Thyroid gland (tissue), 4 donors: ENCODE measurements at regions not wholly inside any gene's neighbourhood (a gene's known extent, or its start where the extent isn't known, plus 50 kb on each side); places are given as distances from the start of the nearest gene placed in this dataset.

ENCODE experiments used
- DNase-seq, 2 donors: peaks; one replicate each; pipeline ENCODE4 v3.0.0-alpha.2; 2019
- H3K27ac ChIP-seq, 3 donors: fragments of 200-600 bp; sonication (generic); 1 replicate in 2 of 3; 2 replicates in 1 of 3; pipeline ENCODE4 v1.5.1; 2016 to 2019; ENCODE audit warnings: mild to moderate bottlenecking in 1 of 3, moderate library complexity in 1 of 3
- H3K27me3 ChIP-seq: fragments of 200-600 bp; sonication (generic); one replicate; pipeline ENCODE4 v1.5.1; 2019
- H3K36me3 ChIP-seq, 2 donors: fragments of 200-600 bp; sonication (generic); one replicate each; pipeline ENCODE4 v1.5.1; 2016 to 2019
- H3K4me1 ChIP-seq, 2 donors: fragments of 200-600 bp; sonication (generic); one replicate each; pipeline ENCODE4 v1.5.1; 2017 to 2019
- H3K4me3 ChIP-seq, 3 donors: fragments of 200-600 bp; sonication (generic); replicated peaks in 1 of 3; 1 replicate in 2 of 3; 2 replicates in 1 of 3; pipeline ENCODE4 v1.5.1; 2016; ENCODE audit warnings: mild to moderate bottlenecking in 1 of 3
- H3K9me3 ChIP-seq: fragments of 200-600 bp; sonication (generic); one replicate; pipeline ENCODE4 v1.5.1; 2017
- CTCF ChIP-seq, 6 experiments: fragments of 200-600 bp in 3 of 6; fragments of 450-650 bp in 3 of 6; sonication (generic) in 3 of 6; IDR thresholded peaks; one replicate each; pipeline ENCODE4 v1.5.1; 2016 to 2019; ENCODE audit warnings: antibody characterized with exemption in 6 of 6, mild to moderate bottlenecking in 2 of 6, inconsistent platforms in 1 of 6, moderate library complexity in 1 of 6
- POLR2A ChIP-seq, 2 donors: fragments of 450-650 bp; IDR thresholded peaks; one replicate each; pipeline ENCODE4 v1.6.1; 2017; ENCODE audit warnings: antibody characterized with exemption in 2 of 2, mild to moderate bottlenecking in 2 of 2, moderate library complexity in 1 of 2
- WGBS, 2 donors: methylation state at CpG; one replicate each; pipeline ENCODE4 v1.1.5; 2017; 5-methylcytosine and 5-hydroxymethylcytosine counted together
- intact Hi-C: fragments of 100-400 bp; cut with DNase I; formaldehyde crosslinking; loops from one replicate; pipeline ENCODE4 v1.15.1; 2023

- H3K36me3 ChIP-seq: no peaks in the 10 kb centered on the region
- no peak overlapping the region for H3K27ac ChIP-seq
- H3K9me3 ChIP-seq: no peaks in the 10 kb centered on the region
- TF ChIP-seq POLR2A (IDR thresholded peaks at IDR 0.05) (no peak), CTCF (IDR thresholded peaks at IDR 0.05) (no peak)
- intact Hi-C loops: no loop called here
- no peak for DNase-seq
- H3K4me1 ChIP-seq: no peaks in the 10 kb centered on the region
- no peaks in the 10 kb centered on the region for H3K27me3 ChIP-seq
- 90 to 100% methylated on average over 1 of the region's 1 CpG for WGBS, 2 donors
- H3K4me3 ChIP-seq: no peak overlapping the region
These were observed 695.7 kb upstream of the FAT3 start for GRCh38 chr11:91528965-91529364.

GRCh38 chr11:91527380-91528030 is 697.1 kb upstream of the FAT3 start:
- Histone ChIP-seq H3K27me3 (no peaks in the 10 kb centered on the region), H3K9me3 (no peaks in the 10 kb centered on the region), H3K36me3 (no peaks in the 10 kb centered on the region), H3K27ac (no peak overlapping the region), H3K4me3 (no peak overlapping the region), H3K4me1 (no peaks in the 10 kb centered on the region)
- DNase-seq: no peak
- 69 to 81% methylated on average over 2 to 4 of the region's 4 CpGs for WGBS, 2 donors
- TF ChIP-seq CTCF (IDR thresholded peaks at IDR 0.05): no peak
- TF ChIP-seq POLR2A (IDR thresholded peaks at IDR 0.05): no peak
- intact Hi-C loops: no loop called here

DNA sequence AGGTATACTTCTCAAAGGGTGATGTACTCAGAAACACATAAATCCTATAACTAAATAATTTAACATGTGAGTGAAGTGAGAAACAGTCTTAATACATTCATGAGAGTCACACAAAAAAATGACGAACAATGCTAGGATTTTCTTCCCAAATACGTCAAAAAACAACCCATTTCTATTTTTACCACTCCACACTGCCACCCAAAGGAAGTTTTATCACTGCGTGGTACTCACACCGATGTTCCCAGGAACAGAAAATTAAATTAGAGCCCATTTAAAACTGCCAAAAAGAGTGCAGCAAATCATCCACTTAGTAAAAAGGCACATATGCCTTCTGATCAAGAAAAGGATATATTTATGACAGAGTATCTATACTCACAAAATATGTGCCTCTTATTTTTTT is 710.9 kb upstream of the FAT3 start:
- no peaks in the 10 kb centered on the region for H3K36me3 ChIP-seq
- intact Hi-C loops: no loop called here
- H3K4me3 ChIP-seq: no peak overlapping the region
- no peaks in the 10 kb centered on the region for H3K4me1 ChIP-seq
- DNase-seq: no peak
- no peak overlapping the region for H3K27ac ChIP-seq
- 28 to 39% methylated on average over 4 of the region's 4 CpGs for WGBS, 2 donors
- H3K9me3 ChIP-seq: no peaks in the 10 kb centered on the region
- no peak for TF ChIP-seq CTCF (IDR thresholded peaks at IDR 0.05)
- no peak for TF ChIP-seq POLR2A (IDR thresholded peaks at IDR 0.05)
- no peaks in the 10 kb centered on the region for H3K27me3 ChIP-seq

DNA sequence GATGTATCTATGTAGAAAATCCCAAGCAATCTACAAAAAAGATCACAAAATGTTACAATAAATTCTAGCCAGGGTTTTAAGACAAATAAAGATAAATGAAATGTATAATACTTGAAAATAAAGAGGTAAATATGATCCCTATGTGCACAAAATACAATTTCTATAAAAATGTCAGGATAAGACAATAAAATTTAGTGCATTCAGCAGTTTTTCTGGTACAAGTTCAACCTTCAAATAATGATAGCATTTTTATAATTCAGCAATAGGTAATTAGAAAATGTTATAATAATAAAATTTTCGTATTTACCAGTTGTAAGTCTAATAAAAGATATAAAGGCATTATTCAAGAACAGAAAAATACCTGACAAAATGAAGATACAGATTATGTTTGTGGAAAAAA is 726.8 kb upstream of the FAT3 start:
- Histone ChIP-seq H3K4me1 (no peaks in the 10 kb centered on the region), H3K4me3 (no peak overlapping the region), H3K27ac (no peak overlapping the region), H3K27me3 (no peaks in the 10 kb centered on the region), H3K36me3 (no peaks in the 10 kb centered on the region), H3K9me3 (no peaks in the 10 kb centered on the region)
- intact Hi-C loops: no loop called here
- WGBS, 2 donors: 86 to 87% methylated on average over 1 of the region's 1 CpG
- TF ChIP-seq POLR2A (IDR thresholded peaks at IDR 0.05): no peak
- no peak for TF ChIP-seq CTCF (IDR thresholded peaks at IDR 0.05)
- DNase-seq: no peak

DNA sequence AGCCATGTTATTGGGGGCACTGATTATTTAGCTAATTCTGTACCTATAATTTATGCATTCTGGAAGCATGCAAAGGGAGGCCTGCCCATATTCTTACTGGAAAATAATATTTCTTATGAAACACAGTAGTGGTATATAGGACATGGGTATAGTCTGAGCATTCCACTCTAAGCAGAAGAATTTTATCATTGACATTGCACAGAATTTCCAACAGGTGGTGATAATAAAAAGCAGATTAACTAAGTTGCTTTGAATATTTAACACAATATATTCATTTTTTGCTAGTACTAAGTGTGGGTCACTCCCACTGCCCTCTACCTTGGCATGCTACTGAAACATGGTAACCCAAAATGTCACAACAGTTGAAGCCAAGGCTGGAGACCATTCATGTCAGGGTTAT is 728.8 kb upstream of the FAT3 start:
- no peak for DNase-seq
- Histone ChIP-seq H3K27ac (no peak overlapping the region), H3K9me3 (no peaks in the 10 kb centered on the region), H3K4me3 (no peak overlapping the region), H3K4me1 (no peaks in the 10 kb centered on the region), H3K36me3 (no peaks in the 10 kb centered on the region), H3K27me3 (no peaks in the 10 kb centered on the region)
- TF ChIP-seq CTCF (IDR thresholded peaks at IDR 0.05) (no peak), POLR2A (IDR thresholded peaks at IDR 0.05) (no peak)
- intact Hi-C loops: no loop called here
